ENCODE measurements at regions not wholly inside any gene's neighbourhood (a gene's known extent, or its start where the extent isn't known, plus 50 kb on each side); places are given as distances from the start of the nearest gene placed in this dataset.

- no peak for TF ChIP-seq CTCF (IDR thresholded peaks at IDR 0.05; ENCODE audit: poor library complexity)
- no peak for TF ChIP-seq EZH2 (IDR thresholded peaks at IDR 0.05; ENCODE audit: borderline replicate concordance)
- no peak for TF ChIP-seq EZH2phosphoT487 (IDR thresholded peaks at IDR 0.05; ENCODE audit: low read depth, severe bottlenecking, unreplicated experiment)
Measured at GRCh38 chr9:11023201-11023600, 410.4 kb upstream of the PTPRD start.

All from hepatocyte (in vitro differentiated cells).